Right atrium auricular region (tissue), 2 donors: ENCODE measurements at regions not wholly inside any gene's neighbourhood (a gene's known extent, or its start where the extent isn't known, plus 50 kb on each side); places are given as distances from the start of the nearest gene placed in this dataset.
A peak's percentile ranks its signal among the peaks of the same experiment; 100 is the strongest.

ENCODE experiments used
- DNase-seq: peaks from one replicate; pipeline ENCODE4 v3.0.0-alpha.2; 2019; ENCODE audit warnings: low spot score
- H3K27ac ChIP-seq, 2 donors: fragments of 200-600 bp; sonication (generic); 1 replicate in 1 of 2; 2 replicates in 1 of 2; pipeline ENCODE4 v1.5.1; 2016 to 2019
- H3K27me3 ChIP-seq, 2 donors: fragments of 200-600 bp; sonication (generic); one replicate each; pipeline versions ENCODE4 v1.5.1 to v1.6.0; 2017 to 2019
- H3K36me3 ChIP-seq: fragments of 200-600 bp; sonication (generic); one replicate; pipeline ENCODE4 v1.5.1; 2016
- H3K4me1 ChIP-seq, 2 donors: fragments of 200-600 bp; sonication (generic); one replicate each; pipeline versions ENCODE4 v1.5.1 to v1.6.0; 2017 to 2019
- H3K4me3 ChIP-seq, 2 donors: fragments of 200-600 bp; sonication (generic); 1 replicate in 1 of 2; 2 replicates in 1 of 2; pipeline ENCODE4 v1.5.1; 2017 to 2019; ENCODE audit warnings: mild to moderate bottlenecking in 1 of 2, moderate library complexity in 1 of 2
- H3K9me3 ChIP-seq, 2 donors: fragments of 200-600 bp; sonication (generic); one replicate each; pipeline ENCODE4 v1.5.1; 2019
- TF ChIP-seq, protein P1 (sequence below), 2 donors: fragments of 200-600 bp; sonication (generic); IDR thresholded peaks; one replicate each; pipeline ENCODE4 v1.5.1; 2019; ENCODE audit warnings: antibody characterized with exemption in 2 of 2

GRCh38 chr20:50415516-50416268, 94.5 kb upstream of the PTPN1 start:
- no peaks in the 10 kb centered on the region for H3K36me3 ChIP-seq
- peak overlapping the region; percentile 98 to 99 for H3K27ac ChIP-seq
- TF ChIP-seq, protein P1, sequence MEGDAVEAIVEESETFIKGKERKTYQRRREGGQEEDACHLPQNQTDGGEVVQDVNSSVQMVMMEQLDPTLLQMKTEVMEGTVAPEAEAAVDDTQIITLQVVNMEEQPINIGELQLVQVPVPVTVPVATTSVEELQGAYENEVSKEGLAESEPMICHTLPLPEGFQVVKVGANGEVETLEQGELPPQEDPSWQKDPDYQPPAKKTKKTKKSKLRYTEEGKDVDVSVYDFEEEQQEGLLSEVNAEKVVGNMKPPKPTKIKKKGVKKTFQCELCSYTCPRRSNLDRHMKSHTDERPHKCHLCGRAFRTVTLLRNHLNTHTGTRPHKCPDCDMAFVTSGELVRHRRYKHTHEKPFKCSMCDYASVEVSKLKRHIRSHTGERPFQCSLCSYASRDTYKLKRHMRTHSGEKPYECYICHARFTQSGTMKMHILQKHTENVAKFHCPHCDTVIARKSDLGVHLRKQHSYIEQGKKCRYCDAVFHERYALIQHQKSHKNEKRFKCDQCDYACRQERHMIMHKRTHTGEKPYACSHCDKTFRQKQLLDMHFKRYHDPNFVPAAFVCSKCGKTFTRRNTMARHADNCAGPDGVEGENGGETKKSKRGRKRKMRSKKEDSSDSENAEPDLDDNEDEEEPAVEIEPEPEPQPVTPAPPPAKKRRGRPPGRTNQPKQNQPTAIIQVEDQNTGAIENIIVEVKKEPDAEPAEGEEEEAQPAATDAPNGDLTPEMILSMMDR (IDR thresholded peaks at IDR 0.05), result no peak
- no peaks in the 10 kb centered on the region for H3K27me3 ChIP-seq
- H3K4me3 ChIP-seq, result no peak overlapping the region
- peaks cover 0 to 9% of the 10 kb centered on the region in 2 donors for H3K9me3 ChIP-seq
- H3K4me1 ChIP-seq, result peaks cover 0 to 34% of the 10 kb centered on the region in 2 donors
- DNase-seq, result peak; percentile 100

DNA sequence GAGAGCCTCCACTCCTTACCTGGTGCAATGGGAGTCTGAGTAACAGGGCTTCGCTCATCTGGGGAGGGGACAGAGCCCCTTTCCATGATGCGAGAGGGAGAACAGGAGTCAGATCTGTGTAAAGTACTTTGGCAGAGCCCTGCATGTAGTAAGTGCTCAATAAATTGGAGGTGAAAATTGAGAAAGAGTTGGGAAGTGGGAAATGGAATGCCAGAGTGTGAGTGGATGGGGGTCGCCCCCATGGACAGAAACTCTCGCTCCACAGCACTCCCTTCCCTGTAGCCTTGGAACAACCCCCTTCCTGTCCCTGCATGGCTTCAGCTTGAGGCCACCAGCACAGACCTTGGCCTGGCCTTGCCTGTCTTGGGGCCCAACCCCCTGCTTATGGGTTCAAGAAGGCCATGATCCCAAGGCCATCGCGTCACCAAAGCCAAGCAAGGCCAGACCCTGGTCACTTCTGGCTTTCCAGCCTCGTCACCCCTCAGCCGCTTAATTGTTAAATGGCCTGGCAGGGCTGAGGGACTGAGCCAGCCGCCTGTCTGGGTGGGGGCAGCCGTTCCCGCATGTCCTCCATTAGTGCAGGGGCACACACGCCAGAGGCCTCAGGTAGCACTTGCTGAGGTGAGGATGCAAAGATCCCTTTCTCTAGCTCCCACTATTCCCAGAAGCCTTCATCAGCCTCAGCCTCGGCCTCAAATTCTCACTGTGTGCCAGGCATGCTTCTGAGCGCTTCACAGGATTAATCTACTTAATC, 93.7 kb upstream of the PTPN1 start:
- no peaks in the 10 kb centered on the region for H3K36me3 ChIP-seq
- no peaks in the 10 kb centered on the region for H3K27me3 ChIP-seq
- H3K4me1 ChIP-seq, result peaks cover 0 to 34% of the 10 kb centered on the region in 2 donors
- H3K4me3 ChIP-seq, result no peak overlapping the region
- no peak for DNase-seq
- H3K9me3 ChIP-seq, result peaks cover 0 to 9% of the 10 kb centered on the region in 2 donors
- peak overlapping the region; percentile 98 to 99 for H3K27ac ChIP-seq
- TF ChIP-seq, protein P1 (IDR thresholded peaks at IDR 0.05), result no peak

- H3K36me3 ChIP-seq, result no peaks in the 10 kb centered on the region
- H3K4me1 ChIP-seq, result peaks cover 0 to 31% of the 10 kb centered on the region in 2 donors
- H3K27ac ChIP-seq, result peak overlapping the region; percentile 98 to 99
- TF ChIP-seq, protein P1 (IDR thresholded peaks at IDR 0.05), result no peak
- peaks cover 0 to 14% of the 10 kb centered on the region in 2 donors for H3K9me3 ChIP-seq
- no peak overlapping the region for H3K4me3 ChIP-seq
- no peak for DNase-seq
- H3K27me3 ChIP-seq, result no peaks in the 10 kb centered on the region
These were observed 93.2 kb upstream of the PTPN1 start for GRCh38 chr20:50417023-50417329.

- Histone ChIP-seq H3K27me3 (no peaks in the 10 kb centered on the region), H3K9me3 (peaks cover 0 to 14% of the 10 kb centered on the region in 2 donors), H3K36me3 (no peaks in the 10 kb centered on the region), H3K27ac (peak overlapping the region; percentile 98 to 99), H3K4me1 (peaks cover 0 to 26% of the 10 kb centered on the region in 2 donors), H3K4me3 (no peak overlapping the region)
- TF ChIP-seq, protein P1 (IDR thresholded peaks at IDR 0.05), result no peak
- no peak for DNase-seq
These were observed 92.5 kb upstream of the PTPN1 start for GRCh38 chr20:50417484-50418235.

GRCh38 chr20:50418890-50419642, 91.1 kb upstream of the PTPN1 start:
- no peak overlapping the region for H3K27ac ChIP-seq

More at GRCh38 chr20:50418890-50419642, 91.1 kb upstream of the PTPN1 start:
- H3K36me3 ChIP-seq, result no peaks in the 10 kb centered on the region
- H3K4me3 ChIP-seq, result no peak overlapping the region
- peaks cover 0 to 34% of the 10 kb centered on the region in 2 donors for H3K4me1 ChIP-seq
- peaks cover 0 to 6% of the 10 kb centered on the region in 2 donors for H3K9me3 ChIP-seq
- no peak for DNase-seq
- H3K27me3 ChIP-seq, result no peaks in the 10 kb centered on the region
- TF ChIP-seq, protein P1 (IDR thresholded peaks at IDR 0.05), result no peak
